ENCODE measurements at regions not wholly inside any gene's neighbourhood (a gene's known extent, or its start where the extent isn't known, plus 50 kb on each side); places are given as distances from the start of the nearest gene placed in this dataset.

DNA sequence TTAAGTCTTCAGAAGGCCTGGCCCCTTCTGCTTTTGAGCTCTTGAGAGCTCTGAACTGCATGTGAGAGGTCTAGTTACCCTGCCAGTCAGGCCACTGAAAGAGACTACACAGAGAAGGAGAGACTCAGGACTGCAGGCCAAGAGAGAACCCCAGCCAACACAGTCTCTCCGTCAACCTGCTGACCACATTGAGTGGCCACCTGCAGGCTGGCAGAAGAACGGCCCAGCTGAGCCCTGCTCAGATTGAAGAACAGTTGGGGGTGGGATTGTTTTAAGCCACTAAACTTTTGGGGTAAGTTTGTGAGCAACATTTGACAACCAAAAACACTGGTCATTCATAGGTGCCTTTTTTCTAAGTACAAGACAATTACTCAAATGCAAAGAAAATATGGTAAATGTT is 273.5 kb upstream of the CCDC54 start:
- 81% methylated on average over 2 of the region's 2 CpGs for WGBS

DNA sequence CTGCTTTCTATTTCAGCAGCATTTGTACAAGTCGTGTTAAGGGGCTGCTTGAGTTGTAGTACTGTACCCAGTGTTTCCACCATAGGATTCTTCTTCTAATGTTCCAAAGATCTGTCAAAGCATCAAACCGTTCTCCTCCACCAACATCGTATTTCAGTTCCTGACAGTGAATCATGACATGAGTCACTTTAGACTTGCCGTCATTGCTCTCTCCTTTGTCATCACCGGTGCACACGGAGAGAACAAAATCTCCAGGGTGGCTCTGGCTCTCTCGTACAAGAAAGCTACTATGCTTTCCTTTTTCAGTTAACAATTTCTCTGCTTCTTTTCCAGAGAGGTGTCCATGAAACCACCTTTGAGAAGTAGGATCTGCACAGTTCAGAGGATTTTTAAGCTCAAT is 270.9 kb upstream of the CCDC54 start:
- Histone ChIP-seq H3K9ac (ENCODE audit: low read depth in 1 of 2, low read length in 2 of 2) (no peak overlapping the region), H3K4me1 (ENCODE audit: control insufficient read depth in 4 of 4, insufficient read depth in 4 of 4, low read length in 3 of 4) (no peaks in the 10 kb centered on the region), H3K36me3 (ENCODE audit: control insufficient read depth in 4 of 4, insufficient read depth in 3 of 4, low read depth in 1 of 4, low read length in 3 of 4) (no peaks in the 10 kb centered on the region), H3K4me3 (ENCODE audit: low read depth in 1 of 3, low read length in 3 of 3) (no peak overlapping the region), H3K9me3 (ENCODE audit: control insufficient read depth in 4 of 4, low read length in 3 of 4) (peaks cover 0 to 3% (median 0%) of the 10 kb centered on the region in 4 donors), H3K27me3 (ENCODE audit: control insufficient read depth in 4 of 4, insufficient read depth in 4 of 4, low read length in 3 of 4) (no peaks in the 10 kb centered on the region), H3K27ac (ENCODE audit: low read depth in 1 of 2, low read length in 2 of 2) (no peak overlapping the region)
- TF ChIP-seq SP1 (IDR thresholded peaks at IDR 0.05) (no peak), HNF4A (conservative IDR thresholded peaks at IDR 0.05) (no peak)
- WGBS: 92% methylated on average over 7 of the region's 7 CpGs
- DNase-seq (ENCODE audit: low spot score): no peak

More for the DNA sequence above, 273.5 kb upstream of the CCDC54 start:
- no peaks in the 10 kb centered on the region for H3K27me3 ChIP-seq (ENCODE audit: control insufficient read depth in 4 of 4, insufficient read depth in 4 of 4, low read length in 3 of 4)
- H3K9ac ChIP-seq (ENCODE audit: low read depth in 1 of 2, low read length in 2 of 2): no peak overlapping the region
- no peaks in the 10 kb centered on the region for H3K4me1 ChIP-seq (ENCODE audit: control insufficient read depth in 4 of 4, insufficient read depth in 4 of 4, low read length in 3 of 4)
- peaks cover 0 to 3% (median 0%) of the 10 kb centered on the region in 4 donors for H3K9me3 ChIP-seq (ENCODE audit: control insufficient read depth in 4 of 4, low read length in 3 of 4)
- no peak overlapping the region for H3K4me3 ChIP-seq (ENCODE audit: low read depth in 1 of 3, low read length in 3 of 3)
- no peak for DNase-seq (ENCODE audit: low spot score)
- no peak for TF ChIP-seq TAF1 (conservative IDR thresholded peaks at IDR 0.05)
- no peak for TF ChIP-seq YY1 (IDR thresholded peaks at IDR 0.05)
- TF ChIP-seq, protein P1, sequence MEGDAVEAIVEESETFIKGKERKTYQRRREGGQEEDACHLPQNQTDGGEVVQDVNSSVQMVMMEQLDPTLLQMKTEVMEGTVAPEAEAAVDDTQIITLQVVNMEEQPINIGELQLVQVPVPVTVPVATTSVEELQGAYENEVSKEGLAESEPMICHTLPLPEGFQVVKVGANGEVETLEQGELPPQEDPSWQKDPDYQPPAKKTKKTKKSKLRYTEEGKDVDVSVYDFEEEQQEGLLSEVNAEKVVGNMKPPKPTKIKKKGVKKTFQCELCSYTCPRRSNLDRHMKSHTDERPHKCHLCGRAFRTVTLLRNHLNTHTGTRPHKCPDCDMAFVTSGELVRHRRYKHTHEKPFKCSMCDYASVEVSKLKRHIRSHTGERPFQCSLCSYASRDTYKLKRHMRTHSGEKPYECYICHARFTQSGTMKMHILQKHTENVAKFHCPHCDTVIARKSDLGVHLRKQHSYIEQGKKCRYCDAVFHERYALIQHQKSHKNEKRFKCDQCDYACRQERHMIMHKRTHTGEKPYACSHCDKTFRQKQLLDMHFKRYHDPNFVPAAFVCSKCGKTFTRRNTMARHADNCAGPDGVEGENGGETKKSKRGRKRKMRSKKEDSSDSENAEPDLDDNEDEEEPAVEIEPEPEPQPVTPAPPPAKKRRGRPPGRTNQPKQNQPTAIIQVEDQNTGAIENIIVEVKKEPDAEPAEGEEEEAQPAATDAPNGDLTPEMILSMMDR (IDR thresholded peaks at IDR 0.05; ENCODE audit: low read depth, low read length, missing input control): no peak
- TF ChIP-seq NR2F2 (IDR thresholded peaks at IDR 0.05): no peak
- TF ChIP-seq HNF4G (IDR thresholded peaks at IDR 0.05): no peak
- TF ChIP-seq EGR1 (IDR thresholded peaks at IDR 0.05; ENCODE audit: low read depth in 2 of 2): no peak
- TF ChIP-seq FOXA2 (IDR thresholded peaks at IDR 0.05): no peak
- H3K27ac ChIP-seq (ENCODE audit: low read depth in 1 of 2, low read length in 2 of 2): no peak overlapping the region
- H3K36me3 ChIP-seq (ENCODE audit: control insufficient read depth in 4 of 4, insufficient read depth in 3 of 4, low read depth in 1 of 4, low read length in 3 of 4): no peaks in the 10 kb centered on the region

GRCh38 chr3:107106907-107107306 is 270.3 kb upstream of the CCDC54 start:
- H3K27ac ChIP-seq (ENCODE audit: low read depth in 1 of 2, low read length in 2 of 2): no peak overlapping the region
- H3K36me3 ChIP-seq (ENCODE audit: control insufficient read depth in 4 of 4, insufficient read depth in 3 of 4, low read depth in 1 of 4, low read length in 3 of 4): no peaks in the 10 kb centered on the region
- no peaks in the 10 kb centered on the region for H3K27me3 ChIP-seq (ENCODE audit: control insufficient read depth in 4 of 4, insufficient read depth in 4 of 4, low read length in 3 of 4)
- no peak for DNase-seq (ENCODE audit: low spot score)
- 89% methylated on average over 8 of the region's 8 CpGs for WGBS
- H3K9me3 ChIP-seq (ENCODE audit: control insufficient read depth in 4 of 4, low read length in 3 of 4): peaks cover 0 to 3% (median 0%) of the 10 kb centered on the region in 4 donors
- TF ChIP-seq RAD21 (IDR thresholded peaks at IDR 0.05): no peak
- TF ChIP-seq RXRA (IDR thresholded peaks at IDR 0.05): no peak
- no peak for TF ChIP-seq FOXA1 (IDR thresholded peaks at IDR 0.05)
- TF ChIP-seq HNF4G (IDR thresholded peaks at IDR 0.05): no peak
- H3K4me3 ChIP-seq (ENCODE audit: low read depth in 1 of 3, low read length in 3 of 3): no peak overlapping the region
- H3K9ac ChIP-seq (ENCODE audit: low read depth in 1 of 2, low read length in 2 of 2): no peak overlapping the region
- no peaks in the 10 kb centered on the region for H3K4me1 ChIP-seq (ENCODE audit: control insufficient read depth in 4 of 4, insufficient read depth in 4 of 4, low read length in 3 of 4)

- Histone ChIP-seq H3K4me1 (ENCODE audit: control insufficient read depth in 4 of 4, insufficient read depth in 4 of 4, low read length in 3 of 4) (no peaks in the 10 kb centered on the region), H3K9me3 (ENCODE audit: control insufficient read depth in 4 of 4, low read length in 3 of 4) (no peaks in the 10 kb centered on the region), H3K4me3 (ENCODE audit: low read depth in 1 of 3, low read length in 3 of 3) (no peak overlapping the region), H3K27me3 (ENCODE audit: control insufficient read depth in 4 of 4, insufficient read depth in 4 of 4, low read length in 3 of 4) (no peaks in the 10 kb centered on the region), H3K36me3 (ENCODE audit: control insufficient read depth in 4 of 4, insufficient read depth in 3 of 4, low read depth in 1 of 4, low read length in 3 of 4) (no peaks in the 10 kb centered on the region), H3K27ac (ENCODE audit: low read depth in 1 of 2, low read length in 2 of 2) (no peak overlapping the region), H3K9ac (ENCODE audit: low read depth in 1 of 2, low read length in 2 of 2) (no peak overlapping the region)
- DNase-seq (ENCODE audit: low spot score): no peak
- WGBS: 83% methylated on average over 3 of the region's 3 CpGs
- TF ChIP-seq TAF1 (conservative IDR thresholded peaks at IDR 0.05) (no peak), FOXA2 (IDR thresholded peaks at IDR 0.05) (no peak), SP1 (IDR thresholded peaks at IDR 0.05) (no peak), HNF4G (IDR thresholded peaks at IDR 0.05) (no peak), YY1 (IDR thresholded peaks at IDR 0.05) (no peak), REST (IDR thresholded peaks at IDR 0.05) (no peak), RXRA (IDR thresholded peaks at IDR 0.05) (no peak), NR2F2 (IDR thresholded peaks at IDR 0.05) (no peak), EGR1 (IDR thresholded peaks at IDR 0.05; ENCODE audit: low read depth in 2 of 2) (no peak), FOXA1 (IDR thresholded peaks at IDR 0.05) (no peak)
- TF ChIP-seq, protein P1 (IDR thresholded peaks at IDR 0.05; ENCODE audit: low read depth, low read length, missing input control): no peak
Measured at GRCh38 chr3:107110596-107111305, 266.5 kb upstream of the CCDC54 start.

All from liver (tissue), 8 donors.